Esophagus squamous epithelium (tissue), 4 donors: ENCODE measurements at regions not wholly inside any gene's neighbourhood (a gene's known extent, or its start where the extent isn't known, plus 50 kb on each side); places are given as distances from the start of the nearest gene placed in this dataset.

ENCODE experiments used
- POLR2A ChIP-seq, 4 donors: fragments of 450-650 bp; IDR thresholded peaks; one replicate each; pipeline ENCODE4 v1.6.1; 2017; ENCODE audit warnings: antibody characterized with exemption in 4 of 4, mild to moderate bottlenecking in 4 of 4, moderate library complexity in 3 of 4
- TF ChIP-seq, protein P1 (sequence below), 6 experiments: fragments of 450-650 bp in 4 of 6; fragments of 200-600 bp in 2 of 6; sonication (generic) in 2 of 6; IDR thresholded peaks; one replicate each; pipeline ENCODE4 v1.5.1; 2016 to 2019; ENCODE audit warnings: antibody characterized with exemption in 6 of 6, mild to moderate bottlenecking in 4 of 6, moderate library complexity in 4 of 6

DNA sequence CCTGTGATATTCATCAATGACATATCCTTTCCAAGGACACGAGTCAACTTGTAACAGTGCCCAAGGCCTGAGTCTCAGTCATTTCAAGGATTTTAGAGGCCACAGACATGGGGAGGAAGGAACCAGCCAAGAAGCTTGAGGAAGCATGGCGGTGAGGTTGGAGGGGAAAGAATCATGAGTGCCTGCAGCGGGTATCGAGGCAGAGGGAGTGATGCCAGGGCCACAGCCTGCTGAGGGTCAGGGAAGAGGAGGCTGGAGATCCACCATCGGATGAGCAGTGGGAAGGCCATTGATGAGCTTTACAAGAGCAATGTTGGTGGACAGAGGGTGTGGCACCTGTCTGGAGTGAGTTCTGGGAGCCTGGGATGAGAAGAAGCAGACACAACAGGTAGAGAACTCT is 88.5 kb upstream of the IER5L start:
- TF ChIP-seq, protein P1, sequence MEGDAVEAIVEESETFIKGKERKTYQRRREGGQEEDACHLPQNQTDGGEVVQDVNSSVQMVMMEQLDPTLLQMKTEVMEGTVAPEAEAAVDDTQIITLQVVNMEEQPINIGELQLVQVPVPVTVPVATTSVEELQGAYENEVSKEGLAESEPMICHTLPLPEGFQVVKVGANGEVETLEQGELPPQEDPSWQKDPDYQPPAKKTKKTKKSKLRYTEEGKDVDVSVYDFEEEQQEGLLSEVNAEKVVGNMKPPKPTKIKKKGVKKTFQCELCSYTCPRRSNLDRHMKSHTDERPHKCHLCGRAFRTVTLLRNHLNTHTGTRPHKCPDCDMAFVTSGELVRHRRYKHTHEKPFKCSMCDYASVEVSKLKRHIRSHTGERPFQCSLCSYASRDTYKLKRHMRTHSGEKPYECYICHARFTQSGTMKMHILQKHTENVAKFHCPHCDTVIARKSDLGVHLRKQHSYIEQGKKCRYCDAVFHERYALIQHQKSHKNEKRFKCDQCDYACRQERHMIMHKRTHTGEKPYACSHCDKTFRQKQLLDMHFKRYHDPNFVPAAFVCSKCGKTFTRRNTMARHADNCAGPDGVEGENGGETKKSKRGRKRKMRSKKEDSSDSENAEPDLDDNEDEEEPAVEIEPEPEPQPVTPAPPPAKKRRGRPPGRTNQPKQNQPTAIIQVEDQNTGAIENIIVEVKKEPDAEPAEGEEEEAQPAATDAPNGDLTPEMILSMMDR (IDR thresholded peaks at IDR 0.05): no peak
- TF ChIP-seq POLR2A (IDR thresholded peaks at IDR 0.05): no peak
